HUDEP-2 (cell line): ENCODE measurements at regions not wholly inside any gene's neighbourhood (a gene's known extent, or its start where the extent isn't known, plus 50 kb on each side); places are given as distances from the start of the nearest gene placed in this dataset.

Experiments
- DNase-seq, 76 experiments: peaks; one replicate each; lab custom pipeline; 2025; ENCODE audit not compliant: unreplicated experiment in 76 of 76; lab: John Stamatoyannopoulos, UW

DNA sequence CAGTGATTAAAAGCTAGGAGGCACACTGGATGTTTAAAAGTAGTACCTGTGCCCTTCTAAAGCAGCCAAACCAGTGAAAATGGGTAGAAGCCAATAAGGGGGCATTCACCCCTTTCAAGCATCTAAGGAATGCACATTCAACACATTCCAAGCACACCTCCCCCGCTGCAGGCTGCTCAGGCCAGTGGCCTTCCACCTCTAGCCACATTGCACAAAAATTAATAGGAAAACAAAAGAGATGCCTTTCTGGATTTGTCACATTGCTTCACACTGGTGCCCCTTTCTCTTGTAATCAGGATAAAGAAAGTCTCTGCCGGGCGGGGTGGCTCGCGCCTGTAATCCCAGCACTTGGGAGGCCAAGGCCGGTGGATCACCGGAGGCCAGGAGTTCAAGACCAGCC lies 834.0 kb downstream of the USP25 start:
- DNase-seq, result no peak

DNA sequence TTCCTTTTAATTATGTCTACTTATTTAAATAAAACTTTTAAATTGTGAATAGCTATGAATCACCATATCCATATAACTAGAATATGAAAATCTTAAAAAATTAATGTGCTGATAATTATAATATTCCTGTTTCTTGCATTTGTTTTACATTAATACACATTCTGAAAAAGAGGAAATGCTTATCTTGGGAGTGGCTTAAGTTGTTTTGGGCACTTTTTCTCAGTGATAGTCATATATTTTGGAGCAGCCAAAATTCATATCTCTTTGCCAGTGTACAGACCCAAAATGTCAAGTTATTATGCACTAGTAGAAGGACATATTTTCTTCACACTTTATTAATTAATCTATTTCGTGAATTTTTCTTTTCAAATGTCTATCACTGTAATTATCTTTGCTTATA lies 838.5 kb downstream of the USP25 start:
- DNase-seq, result peak in 11 of 76 experiments; percentile 6 to 53 (median 30)

DNA sequence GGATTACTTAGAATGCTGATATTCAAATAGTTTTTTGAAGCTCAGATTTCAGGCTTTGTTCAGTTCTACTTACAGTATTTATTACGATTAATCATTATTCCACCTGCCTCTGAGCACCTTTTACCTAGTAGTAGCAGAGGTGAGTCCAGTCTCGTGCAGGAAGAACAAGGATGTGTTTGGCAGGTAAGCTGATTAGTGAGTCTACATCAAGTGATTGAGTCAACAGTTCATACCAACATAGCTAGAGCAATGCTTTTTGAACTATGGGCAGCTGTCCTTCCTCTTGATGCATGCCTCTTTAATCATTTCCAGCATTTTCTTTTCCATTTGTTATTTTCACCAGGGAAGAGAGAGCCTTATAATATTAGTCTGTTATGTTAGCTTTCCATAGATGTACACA lies 838.9 kb downstream of the USP25 start:
- DNase-seq, result no peak

DNA sequence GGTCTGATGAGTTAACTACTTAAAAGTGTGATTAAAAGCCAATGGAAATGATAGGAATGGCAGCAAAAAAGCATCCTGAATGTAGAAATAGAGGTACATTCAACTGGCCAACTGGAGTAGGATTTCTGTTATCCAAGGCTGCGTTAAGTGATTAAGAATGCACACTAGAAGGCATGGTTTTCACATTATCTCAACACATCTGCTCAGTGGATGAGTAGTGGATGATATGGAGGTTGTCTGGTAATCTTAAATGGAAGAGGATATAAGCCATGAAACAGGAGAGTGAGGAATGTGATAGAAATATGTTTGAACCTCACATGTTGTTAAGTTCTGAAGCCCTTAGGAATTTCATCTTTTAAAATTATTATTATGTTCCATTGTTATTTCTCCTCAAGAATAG lies 839.9 kb downstream of the USP25 start:
- DNase-seq, result peak in 24 of 76 experiments; percentile 7 to 65 (median 36)

DNA sequence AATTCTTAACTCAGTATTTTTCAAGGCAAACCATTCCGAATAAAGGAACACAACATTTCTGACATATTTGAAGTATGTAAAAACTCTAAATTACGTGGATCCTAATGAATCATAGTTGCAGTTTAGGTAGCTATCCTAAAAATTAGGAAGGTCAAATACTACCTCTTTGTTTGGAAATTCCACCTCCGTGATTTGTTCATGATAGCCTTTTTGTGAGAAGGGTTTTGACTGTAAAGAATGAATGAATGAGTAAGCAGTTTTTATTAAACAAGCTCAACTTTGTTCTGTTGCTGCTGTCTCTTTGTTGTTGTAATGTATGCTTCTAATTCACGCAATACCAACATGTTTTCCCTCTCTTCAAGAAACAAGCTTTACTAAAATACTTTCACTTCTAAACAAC lies 840.4 kb downstream of the USP25 start:
- no peak for DNase-seq

DNA sequence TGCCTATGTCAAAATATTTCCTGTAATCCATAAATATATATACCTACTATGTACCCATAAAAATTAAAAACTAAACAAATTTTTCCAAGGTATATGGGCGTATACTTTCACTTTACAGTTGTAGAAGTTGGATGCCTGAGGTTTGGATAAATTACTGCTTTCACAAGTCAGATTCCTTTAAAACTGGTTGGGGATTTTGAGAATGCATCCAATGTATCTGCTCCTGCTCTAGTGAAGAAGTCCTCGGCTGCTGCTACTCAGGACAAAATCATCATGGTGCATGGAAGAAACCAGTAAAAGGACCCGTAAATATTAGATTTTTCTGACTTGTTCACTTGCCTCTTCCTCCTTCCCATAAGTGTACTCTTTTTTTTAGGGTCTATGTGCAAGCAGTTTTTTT lies 841.1 kb downstream of the USP25 start:
- DNase-seq, result no peak

DNA sequence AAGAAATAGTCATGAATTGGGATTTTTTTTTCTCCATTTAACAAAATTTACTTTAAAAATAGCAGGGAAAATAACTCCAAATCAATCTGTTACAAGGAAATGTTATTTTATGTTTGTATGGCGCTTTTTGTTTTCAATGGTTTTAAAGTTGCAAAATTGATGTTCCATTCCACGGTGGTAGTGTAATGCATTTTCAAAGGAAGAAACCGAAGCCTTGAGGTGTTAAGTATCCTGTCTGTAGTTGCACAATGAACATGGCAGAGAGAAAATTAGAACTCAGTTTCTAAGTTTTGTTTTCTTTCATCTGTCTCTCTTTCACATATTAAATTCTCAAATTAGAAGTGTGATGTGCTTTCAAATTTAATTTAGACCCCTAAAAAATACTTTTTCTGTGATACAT lies 841.8 kb downstream of the USP25 start:
- no peak for DNase-seq

DNA sequence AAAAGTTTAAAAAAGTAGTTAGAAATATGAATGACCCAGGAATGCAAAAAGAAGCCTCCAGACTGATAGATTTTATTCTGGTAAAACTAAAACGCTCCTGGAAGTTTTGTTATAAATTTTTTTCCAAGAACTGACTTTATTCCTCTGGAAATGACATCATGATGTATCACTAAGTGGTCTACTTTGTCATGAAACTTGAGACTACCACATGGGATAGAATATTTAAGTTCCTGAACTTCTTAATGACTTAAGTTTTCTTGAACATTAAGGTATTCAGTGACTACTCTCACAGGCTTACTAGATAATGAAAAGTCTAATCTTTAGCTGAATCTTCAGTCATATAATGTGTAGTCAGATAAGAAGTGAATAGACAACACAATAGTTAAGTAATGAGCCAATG lies 842.2 kb downstream of the USP25 start:
- no peak for DNase-seq

DNA sequence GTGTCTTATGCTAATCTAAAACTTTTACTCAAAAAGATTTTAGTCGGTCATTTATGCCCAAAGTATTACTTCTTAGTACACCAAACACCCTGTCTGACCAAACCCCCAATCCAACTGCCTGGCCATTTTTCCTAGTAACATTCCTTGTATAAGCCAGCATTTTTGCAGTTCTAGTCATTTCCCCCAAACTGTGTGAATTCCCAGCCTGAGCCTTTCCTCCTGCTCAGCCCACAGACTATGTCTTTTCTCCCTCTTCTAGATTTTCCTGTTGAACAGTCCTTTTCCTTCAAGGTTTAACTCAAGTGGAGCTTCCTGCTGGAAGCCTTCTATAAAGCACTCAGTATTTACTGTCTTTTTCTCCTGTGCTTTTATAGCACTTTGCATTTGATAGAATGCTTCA lies 843.8 kb downstream of the USP25 start:
- DNase-seq, result no peak

DNA sequence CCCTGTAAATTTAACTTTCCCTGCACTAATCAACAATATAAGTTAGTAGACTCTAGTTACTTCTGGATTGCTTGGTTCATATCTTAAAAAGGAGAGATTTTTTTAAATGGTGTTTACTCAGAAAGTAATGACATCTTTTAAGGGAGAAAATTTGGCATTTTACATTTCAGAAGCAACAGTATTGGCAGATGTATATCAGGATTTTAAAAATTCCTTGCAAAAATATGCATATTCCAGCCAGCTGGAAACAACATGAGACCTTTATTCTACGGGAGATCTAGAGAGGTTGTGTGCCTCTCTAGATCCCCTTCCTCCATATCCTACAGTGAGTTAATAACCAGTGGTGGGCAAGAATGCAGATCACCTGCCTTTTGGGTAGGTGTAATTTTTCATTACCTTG lies 848.2 kb downstream of the USP25 start:
- no peak for DNase-seq

DNA sequence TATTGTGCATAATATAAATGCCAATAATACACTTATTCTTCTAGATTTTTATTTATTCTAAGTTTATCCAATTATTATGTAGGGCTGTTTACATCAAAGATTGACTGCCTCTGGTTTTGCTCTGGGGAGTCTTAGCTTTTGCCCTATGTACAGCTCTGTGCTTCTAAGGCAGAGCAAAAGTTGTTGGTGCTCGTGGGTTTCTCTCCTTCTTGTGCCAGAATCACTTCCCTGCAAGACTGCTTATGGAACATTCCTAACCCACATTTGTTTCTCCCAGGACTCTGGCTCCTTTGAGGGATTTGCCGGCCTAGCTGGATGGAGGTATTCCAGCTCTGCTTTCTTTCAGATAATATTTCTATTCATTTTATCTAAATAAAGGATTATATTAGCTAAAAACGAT lies 849.1 kb downstream of the USP25 start:
- no peak for DNase-seq

DNA sequence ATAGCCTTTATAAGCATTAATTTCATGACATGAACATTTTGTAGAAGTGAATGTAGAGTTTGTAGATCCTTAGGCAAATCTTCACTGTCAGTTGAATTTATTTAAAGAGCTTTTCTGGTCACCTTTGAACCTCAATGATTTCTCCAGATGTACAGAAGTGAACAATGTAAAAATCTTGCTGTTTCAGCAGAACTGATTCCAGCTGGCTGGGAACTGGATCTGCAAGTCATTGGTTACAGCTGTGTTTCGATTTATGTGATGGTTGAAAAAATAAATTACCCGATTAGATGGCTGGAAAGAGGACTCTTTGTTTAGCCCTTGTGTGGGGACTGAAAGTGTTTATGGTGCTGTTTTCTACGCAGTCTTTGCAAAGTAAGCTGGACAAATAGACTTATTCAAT lies 849.8 kb downstream of the USP25 start:
- no peak for DNase-seq

DNA sequence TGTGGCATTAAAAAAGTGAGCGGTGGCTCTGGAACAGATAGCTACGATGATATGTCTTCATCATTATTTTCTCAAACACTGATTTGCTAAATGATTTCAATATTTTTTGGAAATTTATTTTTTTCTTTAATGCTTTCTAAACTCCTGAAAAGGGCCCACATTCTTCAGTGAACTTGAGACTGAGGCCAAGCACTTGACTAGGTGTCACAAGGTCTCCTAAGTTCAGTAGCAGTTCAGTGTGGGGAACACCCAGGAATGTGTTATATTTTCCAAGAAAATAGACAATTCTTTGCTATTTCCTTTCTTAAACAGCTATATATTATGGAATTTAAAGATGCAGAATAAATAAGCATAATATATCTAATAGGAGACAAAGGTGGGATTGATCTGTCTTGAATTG lies 850.9 kb downstream of the USP25 start:
- no peak for DNase-seq

DNA sequence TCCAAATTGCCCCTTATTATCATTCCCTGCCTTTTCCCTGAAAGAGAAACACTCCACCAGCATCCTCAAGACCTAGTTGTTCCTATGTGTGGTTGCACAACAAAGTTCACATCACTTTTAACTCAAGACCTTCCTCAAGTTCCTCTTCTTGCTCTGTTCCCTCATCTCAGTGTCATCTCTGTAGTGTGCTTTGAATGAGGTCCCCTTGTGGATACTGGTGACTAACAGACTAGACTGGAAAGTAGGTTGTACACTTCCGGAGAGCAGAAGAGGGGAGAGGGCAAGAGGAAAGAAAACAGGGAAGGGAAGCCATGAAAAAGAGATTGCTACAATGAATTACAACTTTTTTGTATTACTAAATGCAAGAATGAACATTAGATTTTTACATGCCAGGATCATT lies 853.8 kb downstream of the USP25 start:
- no peak for DNase-seq

DNA sequence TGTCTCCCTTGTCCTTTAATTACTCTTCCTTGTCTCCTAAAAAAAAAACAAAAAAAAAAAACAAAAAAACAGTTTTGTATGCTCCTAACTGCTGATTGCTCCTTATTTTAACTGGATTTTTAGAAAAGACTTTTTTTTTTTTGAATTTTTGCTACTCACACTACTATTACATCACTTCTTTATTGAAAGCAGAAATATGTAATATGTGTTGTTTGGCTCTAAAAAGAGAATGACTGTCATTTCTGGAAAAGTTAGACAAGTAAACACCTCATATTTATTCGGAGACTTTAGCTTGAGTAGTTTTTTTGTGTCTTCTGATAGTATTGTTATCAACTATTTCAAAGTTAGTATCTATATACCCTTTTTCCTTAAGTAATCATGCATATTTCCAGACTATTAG lies 855.0 kb downstream of the USP25 start:
- no peak for DNase-seq

DNA sequence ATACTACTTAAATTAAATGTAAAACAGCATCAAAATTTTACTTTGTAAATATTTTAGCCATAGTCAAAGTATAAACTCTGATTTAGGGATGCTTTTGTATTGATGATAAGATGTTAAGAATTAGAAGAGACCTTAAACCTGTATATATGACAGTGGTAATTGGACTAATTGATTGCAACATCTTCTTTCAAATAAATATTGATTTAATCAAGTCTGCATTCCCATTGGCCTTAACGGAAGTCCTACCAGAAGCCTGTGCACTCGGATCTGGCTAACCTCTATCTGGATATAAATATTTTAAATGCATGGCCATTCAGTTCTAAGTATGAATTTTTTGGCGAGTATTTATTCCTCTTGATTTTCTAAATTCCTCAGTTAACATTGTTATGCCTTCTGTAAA lies 856.1 kb downstream of the USP25 start:
- no peak for DNase-seq

DNA sequence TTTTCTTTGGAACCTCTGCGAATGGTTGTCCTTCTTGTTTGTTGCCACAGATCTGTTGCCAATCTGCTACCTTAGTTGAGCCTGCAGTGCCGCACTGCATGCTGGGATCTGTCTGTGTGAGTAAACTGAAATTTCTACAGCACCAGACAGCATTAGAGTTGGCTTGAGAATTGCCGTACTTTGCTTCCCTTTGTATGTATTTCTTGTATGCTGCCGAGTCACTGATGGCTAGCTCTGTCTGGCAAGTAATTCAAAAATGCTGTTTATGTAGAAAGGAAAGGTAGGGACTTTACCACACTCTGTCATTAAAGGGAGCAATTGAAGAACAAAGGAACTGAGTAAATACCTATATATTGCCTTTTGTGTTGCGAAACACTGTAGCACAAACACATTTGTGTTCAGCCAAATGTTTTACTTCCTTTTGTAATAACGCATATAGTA lies 857.4 kb downstream of the USP25 start:
- DNase-seq, result no peak

DNA sequence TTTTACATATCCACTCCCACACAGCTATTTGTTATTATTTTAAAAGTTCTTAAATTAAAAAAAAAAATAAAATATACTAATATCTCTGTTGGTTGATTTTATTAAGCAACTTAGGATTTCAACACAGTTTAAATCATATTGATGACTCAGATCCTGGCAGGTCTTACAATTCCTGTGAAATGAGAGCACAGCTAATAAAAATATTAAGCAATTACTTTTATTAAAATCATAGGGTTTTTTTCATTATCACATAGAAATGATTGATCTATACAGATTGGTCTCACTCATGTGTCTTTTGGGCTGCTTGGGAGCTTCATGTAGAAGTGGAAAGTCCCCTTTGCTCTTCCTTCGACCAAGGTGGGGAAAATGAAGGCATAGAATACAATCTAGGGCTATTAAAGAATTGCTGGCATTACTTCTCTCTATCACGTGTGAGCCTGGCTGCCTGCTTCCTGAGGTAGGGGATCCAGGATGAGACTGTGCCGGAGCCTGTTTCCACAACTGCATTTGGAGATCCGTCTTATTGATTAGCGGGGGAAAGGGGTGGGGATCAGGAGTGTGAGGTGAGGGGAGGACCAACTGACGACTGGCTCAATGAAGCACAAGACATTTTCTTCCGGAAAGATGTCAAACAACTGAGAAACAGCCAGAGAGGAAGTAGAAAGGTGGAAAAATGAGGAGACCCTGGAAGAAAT lies 858.0 kb downstream of the USP25 start:
- no peak for DNase-seq

DNA sequence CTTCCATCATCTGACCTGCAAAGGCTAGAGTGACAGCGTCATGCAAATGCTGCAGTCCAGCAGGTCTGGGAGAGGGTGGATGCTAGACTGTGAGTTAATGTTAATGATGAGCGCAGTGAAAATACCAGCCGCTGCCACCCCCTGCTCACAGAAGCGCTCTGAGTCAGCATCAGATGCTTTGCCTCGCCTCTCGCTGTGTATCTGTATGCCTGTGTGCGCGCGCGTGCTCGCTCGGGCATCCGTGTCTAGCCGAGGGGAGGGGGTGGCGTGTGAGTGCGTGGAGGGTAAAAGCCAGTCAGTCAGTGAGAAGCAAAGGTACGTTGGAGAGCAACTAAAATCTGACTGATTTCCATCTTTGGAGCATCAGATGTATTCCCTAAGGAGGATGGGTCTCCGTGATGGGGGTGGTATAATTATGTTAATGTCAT lies 858.7 kb downstream of the USP25 start:
- DNase-seq, result no peak

DNA sequence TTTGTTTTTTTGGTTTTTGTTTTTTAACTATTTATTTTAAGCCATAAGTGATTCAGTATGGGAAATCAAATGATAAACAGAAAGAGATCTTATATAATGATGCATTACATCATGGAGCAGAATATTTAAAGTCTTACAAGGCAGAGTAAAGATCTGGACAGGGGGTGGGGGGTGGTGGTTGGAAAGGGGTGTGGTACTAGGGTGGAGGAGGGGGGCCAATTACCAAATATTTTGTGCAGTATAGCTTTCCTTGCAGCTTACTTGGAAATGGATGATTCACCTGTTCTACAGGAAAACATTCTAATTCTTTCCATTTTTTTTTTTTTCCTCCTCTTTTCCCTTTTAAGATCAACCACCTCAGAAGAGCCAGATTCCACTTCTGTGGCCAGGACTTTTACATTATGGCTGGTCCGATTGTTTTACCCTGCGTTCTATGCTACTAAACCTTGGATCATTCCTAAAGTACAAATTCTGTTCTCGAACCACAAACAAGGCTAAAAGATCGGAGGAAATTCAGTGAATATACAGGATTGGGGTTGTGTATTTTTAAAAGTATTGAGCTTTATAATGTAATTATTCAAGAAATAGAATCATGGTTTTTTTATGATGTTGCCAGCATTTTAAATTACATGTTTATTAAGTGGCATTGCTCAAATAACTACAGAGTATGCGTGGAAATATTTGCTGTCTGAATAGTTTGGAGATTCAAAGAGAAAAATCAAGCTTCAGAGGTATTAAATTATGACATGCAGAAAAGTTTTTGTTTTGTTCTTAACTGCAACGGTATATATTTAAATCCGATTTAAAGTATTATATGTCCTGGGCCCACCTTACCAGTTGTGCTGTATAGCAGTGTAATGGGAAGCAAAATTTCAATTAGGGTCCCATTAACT lies 859.5 kb downstream of the USP25 start:
- no peak for DNase-seq

DNA sequence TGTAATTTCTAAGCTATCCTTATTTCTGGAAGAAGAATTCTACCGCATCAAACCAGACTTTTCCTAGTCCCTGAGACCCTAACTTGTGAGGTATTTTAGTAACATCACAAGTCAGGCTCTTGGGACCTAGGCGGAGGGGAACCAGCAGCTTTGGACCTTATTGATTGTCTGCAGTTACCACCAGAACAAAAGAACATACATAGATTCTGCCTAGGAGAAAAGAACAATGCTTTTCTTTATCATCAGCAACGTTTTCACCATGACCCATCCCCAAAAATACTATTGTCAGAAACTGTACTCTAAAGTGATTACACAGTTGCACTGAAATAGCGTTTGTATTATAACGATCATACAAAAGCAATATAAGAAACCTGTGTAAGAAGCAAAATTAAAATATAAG lies 860.4 kb downstream of the USP25 start:
- DNase-seq, result no peak

DNA sequence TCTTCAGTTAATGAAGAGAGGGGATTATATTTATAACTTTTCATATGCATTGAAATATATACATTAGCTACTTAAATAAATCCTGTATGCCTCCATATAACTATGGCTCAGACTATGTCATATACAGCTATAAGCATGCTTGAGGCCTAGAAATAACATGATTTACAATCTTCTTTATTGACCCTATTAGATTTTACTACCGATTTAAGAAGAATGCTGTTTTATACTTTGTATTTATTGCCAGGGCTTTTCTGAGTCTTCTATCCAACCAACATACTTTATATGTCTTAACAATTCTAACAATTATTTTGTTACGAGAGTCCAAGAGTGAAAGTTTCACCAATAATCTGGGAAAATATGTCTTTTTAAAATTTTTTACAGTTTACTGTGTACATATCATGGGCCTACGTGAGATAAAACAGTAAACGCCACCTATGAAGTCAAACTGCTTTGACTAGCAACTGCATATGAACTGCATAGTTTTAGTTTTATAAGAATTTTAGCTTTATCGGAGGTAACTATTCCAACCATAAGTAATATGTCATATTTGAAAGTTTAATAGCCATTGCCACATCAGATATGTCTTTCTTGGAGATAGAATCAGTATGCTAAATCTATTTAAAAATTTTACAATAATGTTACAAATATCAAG lies 861.0 kb downstream of the USP25 start:
- DNase-seq, result no peak
